Liver (tissue), 2 donors: ENCODE measurements at regions not wholly inside any gene's neighbourhood (a gene's known extent, or its start where the extent isn't known, plus 50 kb on each side); places are given as distances from the start of the nearest gene placed in this dataset.

Experiments used
- CTCF ChIP-seq: fragments of 150-350 bp; IDR thresholded peaks from 2 replicates; pipeline ENCODE4 v1.5.1; 2017; ENCODE audit warnings: improper control_type of control experiment, low read depth, low read length; ENCODE audit not compliant: missing input control
- MAX ChIP-seq: IDR thresholded peaks from 2 replicates; pipeline ENCODE4 v1.6.1; 2016; ENCODE audit warnings: antibody characterized with exemption
- donor health status: healthy.

- TF ChIP-seq MAX (no peak), CTCF (no peak)
These were observed 277.5 kb downstream of the IRF8 start for GRCh38 chr16:86176462-86176861.
